ENCODE measurements at regions not wholly inside any gene's neighbourhood (a gene's known extent, or its start where the extent isn't known, plus 50 kb on each side); places are given as distances from the start of the nearest gene placed in this dataset.

- no peak for DNase-seq (ENCODE audit: low read depth)
Observed at GRCh38 chr2:7210712-7211111, 293.5 kb downstream of the RNF144A start.

GRCh38 chr2:7225848-7226247, 308.6 kb downstream of the RNF144A start:
- DNase-seq (ENCODE audit: low read depth), result no peak

- DNase-seq (ENCODE audit: low read depth), result no peak
Observed at GRCh38 chr2:7226501-7226900, 309.3 kb downstream of the RNF144A start.

- no peak for DNase-seq (ENCODE audit: low read depth)
Observed at GRCh38 chr2:7233126-7233525, 315.9 kb downstream of the RNF144A start.

GRCh38 chr2:7237466-7237865, 320.3 kb downstream of the RNF144A start:
- DNase-seq (ENCODE audit: low read depth), result no peak

GRCh38 chr2:7239078-7239477, 321.9 kb downstream of the RNF144A start:
- no peak for DNase-seq (ENCODE audit: low read depth)

- DNase-seq (ENCODE audit: low read depth), result no peak
Observed at GRCh38 chr2:7241041-7241745, 324.0 kb downstream of the RNF144A start.

- DNase-seq (ENCODE audit: low read depth), result no peak
Observed at GRCh38 chr2:7242189-7242867, 325.1 kb downstream of the RNF144A start.

- DNase-seq (ENCODE audit: low read depth), result no peak
Observed at GRCh38 chr2:7243276-7243675, 326.1 kb downstream of the RNF144A start.

GRCh38 chr2:7256377-7256776, 339.2 kb downstream of the RNF144A start:
- no peak for DNase-seq (ENCODE audit: low read depth)

- DNase-seq (ENCODE audit: low read depth), result no peak
Observed at GRCh38 chr2:7262727-7263126, 345.5 kb downstream of the RNF144A start.

- DNase-seq (ENCODE audit: low read depth), result no peak
Observed at GRCh38 chr2:7264791-7265190, 347.6 kb downstream of the RNF144A start.

- no peak for DNase-seq (ENCODE audit: low read depth)
Observed at GRCh38 chr2:7265286-7265685, 348.1 kb downstream of the RNF144A start.

GRCh38 chr2:7269106-7269643, 352.0 kb downstream of the RNF144A start:
- no peak for DNase-seq (ENCODE audit: low read depth)

- DNase-seq (ENCODE audit: low read depth), result no peak
Observed at GRCh38 chr2:7270011-7270431, 352.8 kb downstream of the RNF144A start.

GRCh38 chr2:7272210-7272609, 355.0 kb downstream of the RNF144A start:
- DNase-seq (ENCODE audit: low read depth), result no peak

GRCh38 chr2:7278984-7279383, 361.8 kb downstream of the RNF144A start:
- no peak for DNase-seq (ENCODE audit: low read depth)

GRCh38 chr2:7279421-7279949, 362.3 kb downstream of the RNF144A start:
- no peak for DNase-seq (ENCODE audit: low read depth)

GRCh38 chr2:7280790-7281189, 363.6 kb downstream of the RNF144A start:
- DNase-seq (ENCODE audit: low read depth), result no peak

- no peak for DNase-seq (ENCODE audit: low read depth)
Observed at GRCh38 chr2:7281231-7282201, 364.3 kb downstream of the RNF144A start.

- DNase-seq (ENCODE audit: low read depth), result no peak
Observed at GRCh38 chr2:7286120-7286519, 368.9 kb downstream of the RNF144A start.

- no peak for DNase-seq (ENCODE audit: low read depth)
Observed at GRCh38 chr2:7288484-7288883, 371.3 kb downstream of the RNF144A start.

All from CMK (cell line).